B cell (primary cell): ENCODE measurements at regions not wholly inside any gene's neighbourhood (a gene's known extent, or its start where the extent isn't known, plus 50 kb on each side); places are given as distances from the start of the nearest gene placed in this dataset.

ENCODE experiments used
- CTCF ChIP-seq: fragments of 200-600 bp; IDR thresholded peaks from one replicate; pipeline ENCODE4 v1.8.0; 2022; ENCODE audit warnings: antibody characterized with exemption, mild to moderate bottlenecking
- EZH2 ChIP-seq: IDR thresholded peaks from 2 replicates; pipeline ENCODE4 v1.6.1; 2012; ENCODE audit warnings: borderline replicate concordance, low read depth, mild to moderate bottlenecking, moderate library complexity, low read length; ENCODE audit not compliant: insufficient read depth, poor library complexity, severe bottlenecking

GRCh38 chr5:117252566-117252965 lies 677.9 kb upstream of the SEMA6A start:
- TF ChIP-seq CTCF, result no peak
- TF ChIP-seq EZH2, result no peak
